Activated naive CD4-positive, alpha-beta T cell (primary cell): ENCODE measurements at regions not wholly inside any gene's neighbourhood (a gene's known extent, or its start where the extent isn't known, plus 50 kb on each side); places are given as distances from the start of the nearest gene placed in this dataset.

Experiments
- DNase-seq, 4 experiments: peaks; one replicate each; lab custom pipeline; 2025; lab: John Stamatoyannopoulos, UW

DNA sequence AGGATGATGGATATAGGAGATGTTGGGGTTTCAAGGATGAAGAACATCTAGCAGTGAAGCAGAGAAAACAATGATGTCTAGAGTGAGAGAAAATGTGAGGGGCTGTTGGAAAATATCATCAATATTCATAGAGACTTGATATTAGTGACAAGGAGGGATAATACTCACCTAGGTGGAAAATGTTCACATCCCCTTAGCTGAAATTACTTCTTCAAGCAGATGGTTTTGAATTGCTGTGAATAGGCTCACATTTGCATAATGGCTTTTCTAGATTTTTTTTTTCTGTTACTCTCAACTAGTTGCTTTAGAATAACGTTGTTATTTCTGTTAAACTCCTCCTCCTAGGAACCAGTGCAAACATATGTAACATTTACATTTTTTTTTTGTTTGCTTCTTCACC is 61.6 kb upstream of the MAP1B start:
- no peak for DNase-seq

DNA sequence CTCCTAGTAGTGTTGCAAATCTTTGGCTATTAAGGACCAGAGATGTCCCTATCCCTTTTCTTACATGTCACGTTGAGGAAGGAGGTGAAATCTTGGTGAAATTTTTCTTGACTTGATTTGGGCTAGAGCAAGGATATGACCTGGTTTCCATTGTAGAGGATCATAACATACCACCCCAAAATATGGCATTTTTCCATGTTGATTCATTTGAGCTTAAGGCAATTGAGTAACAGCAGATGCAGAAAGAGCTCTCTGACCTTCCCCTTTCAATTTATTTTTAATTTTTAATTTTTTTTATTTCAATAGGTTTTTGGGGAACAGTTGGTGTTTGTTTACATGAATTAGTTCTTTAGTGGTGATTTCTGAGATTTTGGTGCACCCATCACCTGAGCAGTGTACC is 61.2 kb upstream of the MAP1B start:
- DNase-seq = no peak

DNA sequence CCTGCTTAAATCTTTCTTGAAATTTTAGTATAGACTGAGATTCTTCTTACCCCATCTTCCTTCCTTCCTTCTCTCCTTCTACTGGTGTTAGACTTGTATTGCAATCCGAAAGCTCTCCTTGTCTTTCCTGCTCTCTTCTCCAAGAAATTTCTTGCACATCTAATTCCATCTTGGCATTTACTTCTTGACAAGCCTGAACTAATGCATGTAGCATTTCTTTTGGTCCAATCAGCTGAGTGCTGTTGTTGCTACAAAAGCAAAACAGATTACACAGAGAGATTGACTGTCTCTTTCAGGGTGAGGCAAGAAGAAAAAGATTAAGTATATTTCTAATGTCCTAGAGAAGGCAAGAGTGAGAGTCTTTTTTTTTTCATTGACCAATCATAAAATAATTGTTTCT is 51.6 kb upstream of the MAP1B start:
- DNase-seq = no peak
